ENCODE measurements at regions not wholly inside any gene's neighbourhood (a gene's known extent, or its start where the extent isn't known, plus 50 kb on each side); places are given as distances from the start of the nearest gene placed in this dataset.
"Not testable (repeated sequence)": the region's sequence is repeated elsewhere in the genome, so short reads cannot be mapped to it uniquely, and the experiment has no call there.

DNA sequence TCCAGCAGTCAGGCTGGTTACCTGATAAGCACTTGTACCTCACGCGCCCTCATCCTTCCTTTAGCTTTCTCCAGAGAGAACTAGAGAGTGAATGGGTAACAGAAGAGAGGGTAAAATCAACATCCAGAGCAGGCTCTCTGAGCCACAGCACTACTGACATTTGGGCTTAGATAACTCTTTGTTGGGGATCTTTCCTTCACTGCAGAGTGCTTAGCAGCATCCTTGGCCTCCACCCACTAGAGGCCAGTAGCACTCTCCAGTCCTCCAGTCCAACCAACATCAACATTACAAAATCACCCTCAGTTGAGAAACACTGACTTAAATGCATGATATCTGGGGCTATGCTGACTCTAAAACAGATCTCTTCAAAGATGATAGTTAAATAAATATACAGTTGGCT is 220.7 kb downstream of the TACR3 start:
- ChIA-PET POLR2A (no interaction called here), CTCF (no interaction called here)

- ChIA-PET CTCF (interaction anchor here (0.8 kb wide), 1 partner anchor 8 kb away, joined by 3 read pairs; no protein-coding TSS in a partner anchor), POLR2A (no interaction called here)
These were observed 221.4 kb downstream of the TACR3 start for GRCh38 chr4:103498161-103499070.

GRCh38 chr4:103497692-103498091 is 222.1 kb downstream of the TACR3 start:
- ChIA-PET CTCF (interaction anchor here (0.8 kb wide), 1 partner anchor 9 kb away, joined by 3 read pairs; no protein-coding TSS in a partner anchor), POLR2A (no interaction called here)

GRCh38 chr4:103496800-103497199 is 223.0 kb downstream of the TACR3 start:
- ChIA-PET CTCF (no interaction called here), POLR2A (no interaction called here)

DNA sequence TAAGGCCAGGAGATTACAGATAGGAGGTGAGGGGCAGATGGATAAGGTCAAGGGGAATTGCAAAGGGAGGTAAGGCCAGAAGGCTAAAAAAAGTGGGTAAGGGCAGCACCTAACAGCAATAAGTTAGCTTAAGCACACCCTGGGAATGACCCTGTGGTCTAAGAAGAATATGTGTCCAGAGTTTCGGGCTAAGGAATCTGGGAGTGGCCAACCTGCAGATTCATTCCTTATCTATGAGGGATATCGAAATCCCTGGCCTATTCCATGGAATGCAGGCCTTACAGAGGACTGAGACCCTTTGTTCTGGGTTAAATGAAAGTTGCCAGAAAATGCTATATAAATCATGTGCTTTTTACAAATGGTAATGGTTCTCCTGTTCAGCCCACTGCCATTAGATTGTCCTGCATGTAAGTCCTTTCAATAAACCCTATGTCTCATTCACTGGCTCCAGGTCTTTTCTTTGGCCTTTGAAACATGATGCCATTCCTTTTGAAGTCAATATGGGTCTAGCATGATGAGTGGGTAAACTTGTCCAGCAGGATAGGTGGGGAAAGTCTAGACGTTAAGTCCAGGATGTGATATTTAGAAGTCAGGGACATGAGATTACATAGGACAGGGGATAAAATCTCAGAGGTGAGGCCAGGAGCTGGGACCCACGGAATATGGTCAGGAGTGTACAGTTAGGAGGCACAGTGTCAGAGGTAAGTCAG is 226.2 kb downstream of the TACR3 start:
- POLR2A ChIA-PET, result no interaction called here
- CTCF ChIA-PET, result no interaction called here

GRCh38 chr4:103485296-103485695 is 234.5 kb downstream of the TACR3 start:
- POLR2A ChIA-PET, CTCF ChIA-PET: not testable (repeated sequence)

DNA sequence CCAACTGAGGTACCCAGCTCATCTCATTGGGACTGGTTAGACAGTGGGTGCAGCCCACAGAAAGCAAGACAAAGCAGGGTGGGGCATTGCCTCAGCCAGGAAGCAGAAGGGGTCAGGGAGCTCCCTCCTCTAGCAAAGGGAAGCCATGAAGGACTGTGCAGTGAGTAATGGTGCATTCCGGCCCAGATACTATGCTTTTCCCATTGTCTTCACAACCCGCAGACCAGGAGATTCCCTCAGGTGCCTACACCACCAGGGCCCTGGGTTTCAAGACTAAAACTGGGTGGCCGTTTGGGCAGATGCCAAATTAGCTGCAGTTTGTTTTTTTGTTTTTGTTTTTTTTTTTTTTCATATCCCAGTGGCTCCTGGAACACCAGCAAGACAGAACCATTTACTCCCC is 235.3 kb downstream of the TACR3 start:
- POLR2A ChIA-PET, result no interaction called here
- CTCF ChIA-PET, result no interaction called here

- CTCF ChIA-PET, result no interaction called here
These were observed 236.9 kb downstream of the TACR3 start for GRCh38 chr4:103482893-103483292.

DNA sequence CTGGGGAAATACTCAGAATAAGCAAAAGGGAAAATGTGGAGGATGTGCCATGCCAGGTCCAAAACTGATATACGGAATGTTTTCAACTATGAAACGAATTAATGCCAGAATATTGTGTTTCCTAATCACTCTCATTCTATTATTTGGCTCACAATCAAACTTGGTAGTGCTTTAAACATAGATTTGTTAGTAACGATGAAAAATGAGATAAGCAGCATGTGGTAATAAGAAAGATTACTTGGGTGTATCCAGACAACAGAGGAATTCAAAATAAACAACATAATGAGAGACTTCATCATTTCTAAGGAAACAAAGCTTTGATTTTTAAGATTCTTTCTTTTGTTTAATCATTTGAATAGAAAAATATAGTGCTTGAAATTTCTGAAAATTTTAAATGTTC is 237.3 kb downstream of the TACR3 start:
- ChIA-PET CTCF (no interaction called here), POLR2A (no interaction called here)

More at GRCh38 chr4:103482893-103483292, 236.9 kb downstream of the TACR3 start:
- POLR2A ChIA-PET, result no interaction called here

GRCh38 chr4:103478734-103479133 is 241.1 kb downstream of the TACR3 start:
- POLR2A ChIA-PET, result no interaction called here

GRCh38 chr4:103478210-103478609 is 241.6 kb downstream of the TACR3 start:
- CTCF ChIA-PET, result no interaction called here
- POLR2A ChIA-PET, result no interaction called here

More at GRCh38 chr4:103478734-103479133, 241.1 kb downstream of the TACR3 start:
- CTCF ChIA-PET, result no interaction called here

DNA sequence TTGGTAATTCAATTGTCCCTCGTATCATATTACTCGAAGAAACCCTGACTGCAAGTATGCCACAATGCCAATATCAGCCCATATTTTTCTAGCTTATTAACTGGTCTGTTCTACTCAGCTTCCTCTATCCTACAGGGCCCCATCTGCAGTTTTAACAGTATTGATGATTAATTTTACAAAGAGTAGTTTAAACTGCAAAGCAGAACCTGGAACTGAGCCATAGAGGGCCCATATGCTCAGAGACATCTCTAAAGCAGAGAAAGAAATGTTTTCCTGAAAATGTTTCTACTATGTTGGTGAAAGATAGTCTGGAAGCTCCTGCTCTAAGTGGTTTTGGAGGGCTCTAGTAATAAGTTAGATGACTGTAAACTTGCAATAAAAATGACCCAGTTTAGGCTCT is 259.4 kb upstream of the CENPE start:
- POLR2A ChIA-PET, result no interaction called here
- CTCF ChIA-PET, result no interaction called here

- CTCF ChIA-PET, result no interaction called here
- POLR2A ChIA-PET, result no interaction called here
These were observed 253.2 kb upstream of the CENPE start for GRCh38 chr4:103451341-103451740.

DNA sequence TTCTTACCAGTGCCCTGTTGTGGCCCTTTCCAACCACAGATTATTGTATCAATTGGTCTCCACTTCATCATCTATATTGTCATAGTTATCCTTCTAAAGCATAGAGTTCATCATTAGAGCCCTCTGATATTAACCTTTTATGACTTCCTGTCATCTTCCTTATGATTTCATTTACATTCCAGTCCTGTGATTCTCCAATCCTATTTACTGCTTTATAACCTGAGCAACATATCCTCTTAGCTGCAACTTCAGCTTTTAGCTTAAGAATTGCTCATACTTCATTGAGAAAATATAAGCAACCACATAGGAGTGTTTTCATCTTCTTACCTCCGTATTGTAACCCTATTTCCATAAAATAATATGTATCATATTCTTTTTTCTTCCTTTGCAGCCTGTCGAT is 252.6 kb upstream of the CENPE start:
- POLR2A ChIA-PET, result no interaction called here

GRCh38 chr4:103449296-103450023 is 251.3 kb upstream of the CENPE start:
- ChIA-PET POLR2A (no interaction called here), CTCF (no interaction called here)

More for the DNA sequence above, 252.6 kb upstream of the CENPE start:
- CTCF ChIA-PET, result no interaction called here

GRCh38 chr4:103445377-103445776 is 247.2 kb upstream of the CENPE start:
- CTCF ChIA-PET, result no interaction called here
- POLR2A ChIA-PET, result no interaction called here

DNA sequence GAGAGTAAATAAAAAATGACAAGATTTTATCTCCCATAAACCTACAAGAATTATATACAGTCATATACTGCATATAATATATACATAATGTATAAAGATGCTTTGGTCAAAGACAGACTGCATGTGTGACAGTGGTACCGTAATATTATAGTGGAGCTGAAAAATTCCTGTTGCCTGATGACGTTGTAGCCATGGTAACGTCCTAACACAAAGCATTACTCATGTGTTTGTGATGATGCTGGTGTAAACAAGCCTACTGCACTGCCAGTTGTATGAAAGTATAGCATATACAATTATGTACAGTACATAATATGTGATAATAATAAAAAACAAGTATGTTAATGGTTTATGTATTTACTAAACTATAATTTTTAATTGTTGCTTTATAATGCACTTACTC is 245.2 kb upstream of the CENPE start:
- CTCF ChIA-PET, result no interaction called here
- POLR2A ChIA-PET, result no interaction called here

- ChIA-PET CTCF (no interaction called here), POLR2A (no interaction called here)
These were observed 231.1 kb upstream of the CENPE start for GRCh38 chr4:103429283-103429682.

- CTCF ChIA-PET, result no interaction called here
- POLR2A ChIA-PET, result no interaction called here
These were observed 227.3 kb upstream of the CENPE start for GRCh38 chr4:103425406-103425805.

DNA sequence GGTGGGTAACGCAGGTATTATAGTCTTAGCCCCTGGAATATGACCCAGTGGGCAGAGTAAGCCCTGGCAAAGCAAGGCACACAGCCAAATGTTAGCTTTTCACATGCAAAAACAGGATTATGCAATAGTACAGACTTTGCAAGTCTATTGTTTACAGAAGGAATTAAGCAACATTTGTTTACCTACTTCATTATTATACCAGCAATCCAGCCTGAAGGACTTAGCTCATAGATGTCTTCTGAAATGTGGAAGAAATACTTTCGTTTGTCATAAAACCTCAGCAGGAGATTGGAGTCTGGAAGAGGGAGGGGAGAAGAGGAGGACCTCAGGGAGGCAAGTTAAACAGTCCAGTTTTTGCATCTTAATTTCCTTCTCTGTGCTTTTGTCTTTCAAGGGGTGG is 226.7 kb upstream of the CENPE start:
- CTCF ChIA-PET, result no interaction called here
- POLR2A ChIA-PET, result no interaction called here

GRCh38 chr4:103423261-103423660 is 225.1 kb upstream of the CENPE start:
- POLR2A ChIA-PET, result no interaction called here
- CTCF ChIA-PET, result no interaction called here
